ENCODE measurements at regions not wholly inside any gene's neighbourhood (a gene's known extent, or its start where the extent isn't known, plus 50 kb on each side); places are given as distances from the start of the nearest gene placed in this dataset.

- TF ChIP-seq CTCF (IDR thresholded peaks at IDR 0.05) (no peak), ZFX (IDR thresholded peaks at IDR 0.05; ENCODE audit: borderline replicate concordance) (no peak)
Measured at GRCh38 chr18:28372186-28372585, 195.3 kb upstream of the CDH2 start.
